GM10266 (cell line): ENCODE measurements at regions not wholly inside any gene's neighbourhood (a gene's known extent, or its start where the extent isn't known, plus 50 kb on each side); places are given as distances from the start of the nearest gene placed in this dataset.

Experiments used
- DNase-seq: peaks from one replicate; pipeline ENCODE4 v3.0.0; 2012; ENCODE audit errors: extremely low spot score
- CTCF ChIP-seq: IDR thresholded peaks from 2 replicates; pipeline ENCODE4 v1.5.1; 2012; ENCODE audit warnings: mild to moderate bottlenecking, low read depth; ENCODE audit not compliant: control insufficient read depth, insufficient read depth; ENCODE audit errors: missing control alignments

GRCh38 chr5:166211640-166212039 is 2079.8 kb upstream of the WWC1 start:
- TF ChIP-seq CTCF: no peak
- DNase-seq: no peak

GRCh38 chr5:166236327-166236726 is 2055.1 kb upstream of the WWC1 start:
- no peak for TF ChIP-seq CTCF

GRCh38 chr5:166240705-166241104 is 2050.7 kb upstream of the WWC1 start:
- no peak for TF ChIP-seq CTCF
- DNase-seq: no peak

More at GRCh38 chr5:166236327-166236726, 2055.1 kb upstream of the WWC1 start:
- no peak for DNase-seq

- DNase-seq: no peak
- no peak for TF ChIP-seq CTCF
Measured at GRCh38 chr5:166245556-166245955, 2045.9 kb upstream of the WWC1 start.

- DNase-seq: no peak
- no peak for TF ChIP-seq CTCF
Measured at GRCh38 chr5:166251786-166252185, 2039.7 kb upstream of the WWC1 start.

- DNase-seq: no peak
- no peak for TF ChIP-seq CTCF
Measured at GRCh38 chr5:166257661-166258060, 2033.8 kb upstream of the WWC1 start.

- TF ChIP-seq CTCF: no peak
Measured at GRCh38 chr5:166262395-166262794, 2029.0 kb upstream of the WWC1 start.

GRCh38 chr5:166267907-166268306 is 2023.5 kb upstream of the WWC1 start:
- no peak for DNase-seq
- TF ChIP-seq CTCF: no peak

More at GRCh38 chr5:166262395-166262794, 2029.0 kb upstream of the WWC1 start:
- no peak for DNase-seq
